Omental fat pad (tissue), 3 donors: ENCODE measurements at regions not wholly inside any gene's neighbourhood (a gene's known extent, or its start where the extent isn't known, plus 50 kb on each side); places are given as distances from the start of the nearest gene placed in this dataset.

Experiments
- ATAC-seq: fragments of 150-250 bp; one replicate; pipeline ENCODE4 v1.9.1; 2016; ENCODE audit warnings: mild to moderate bottlenecking, moderate library complexity; ENCODE audit not compliant: low FRiP score
- DNase-seq: peaks from one replicate; pipeline ENCODE4 v3.0.0-alpha.2; 2019; ENCODE audit warnings: low spot score
- TF ChIP-seq, protein P1 (sequence below), 3 donors: fragments of 450-650 bp; IDR thresholded peaks; one replicate each; pipeline ENCODE4 v1.5.1; 2016 to 2017; ENCODE audit warnings: antibody characterized with exemption in 3 of 3, mild to moderate bottlenecking in 3 of 3, moderate library complexity in 2 of 3

DNA sequence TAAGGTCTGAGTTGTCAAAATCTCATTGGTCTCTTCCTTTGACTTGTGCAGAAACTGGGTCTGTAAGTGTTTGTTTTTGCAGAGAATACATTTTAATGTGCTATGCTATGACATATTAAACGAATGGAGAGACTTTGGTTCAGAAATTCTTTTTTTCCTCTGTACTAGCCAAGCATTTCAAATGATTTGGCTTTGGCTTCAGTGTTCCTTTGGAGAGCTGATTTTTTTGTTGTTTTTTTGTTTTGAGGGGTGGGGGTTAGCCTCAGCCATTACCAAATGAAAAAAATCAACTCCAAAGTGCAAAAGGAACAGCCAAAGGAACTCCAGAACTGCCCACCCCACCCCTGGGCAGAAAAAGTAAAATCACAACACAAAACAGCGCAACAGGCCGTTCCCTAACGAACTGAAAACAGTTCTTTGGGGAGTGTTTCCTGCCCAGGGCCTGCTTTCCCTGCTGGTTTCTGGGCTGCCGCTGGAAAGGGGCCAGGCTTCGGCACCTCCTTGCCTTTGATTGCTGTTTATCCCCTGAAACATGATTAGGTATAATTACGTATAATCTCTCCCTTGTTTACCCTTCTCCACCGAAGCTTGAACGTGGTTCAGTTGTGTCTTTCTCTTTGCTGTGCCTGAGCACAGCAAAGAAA is 57.6 kb upstream of the NEO1 start:
- no peak for ATAC-seq

DNA sequence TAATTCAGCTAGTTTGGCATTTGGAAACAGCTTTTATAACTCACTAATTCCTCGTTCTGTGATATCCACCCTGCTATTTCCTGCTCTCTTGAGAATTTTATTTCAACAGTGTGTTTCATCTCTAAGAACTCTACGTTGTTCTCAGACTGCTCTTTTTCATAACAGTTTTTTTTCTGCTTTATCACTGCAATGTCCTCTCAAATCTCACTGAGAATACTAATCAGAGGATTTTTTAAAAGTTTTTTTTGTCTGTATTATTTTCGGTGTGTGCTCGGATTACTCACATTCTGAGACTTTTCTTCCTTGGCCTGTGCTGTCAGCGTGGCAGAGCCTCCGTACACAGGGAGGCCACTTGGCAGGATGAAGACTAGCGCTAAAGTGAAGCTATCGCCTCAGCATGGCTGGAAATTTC is 59.4 kb upstream of the NEO1 start:
- TF ChIP-seq, protein P1, sequence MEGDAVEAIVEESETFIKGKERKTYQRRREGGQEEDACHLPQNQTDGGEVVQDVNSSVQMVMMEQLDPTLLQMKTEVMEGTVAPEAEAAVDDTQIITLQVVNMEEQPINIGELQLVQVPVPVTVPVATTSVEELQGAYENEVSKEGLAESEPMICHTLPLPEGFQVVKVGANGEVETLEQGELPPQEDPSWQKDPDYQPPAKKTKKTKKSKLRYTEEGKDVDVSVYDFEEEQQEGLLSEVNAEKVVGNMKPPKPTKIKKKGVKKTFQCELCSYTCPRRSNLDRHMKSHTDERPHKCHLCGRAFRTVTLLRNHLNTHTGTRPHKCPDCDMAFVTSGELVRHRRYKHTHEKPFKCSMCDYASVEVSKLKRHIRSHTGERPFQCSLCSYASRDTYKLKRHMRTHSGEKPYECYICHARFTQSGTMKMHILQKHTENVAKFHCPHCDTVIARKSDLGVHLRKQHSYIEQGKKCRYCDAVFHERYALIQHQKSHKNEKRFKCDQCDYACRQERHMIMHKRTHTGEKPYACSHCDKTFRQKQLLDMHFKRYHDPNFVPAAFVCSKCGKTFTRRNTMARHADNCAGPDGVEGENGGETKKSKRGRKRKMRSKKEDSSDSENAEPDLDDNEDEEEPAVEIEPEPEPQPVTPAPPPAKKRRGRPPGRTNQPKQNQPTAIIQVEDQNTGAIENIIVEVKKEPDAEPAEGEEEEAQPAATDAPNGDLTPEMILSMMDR (IDR thresholded peaks at IDR 0.05): no peak
- DNase-seq (no peak), ATAC-seq (no peak)

More for the DNA sequence above, 57.6 kb upstream of the NEO1 start:
- no peak for DNase-seq
- TF ChIP-seq, protein P1 (IDR thresholded peaks at IDR 0.05): no peak

DNA sequence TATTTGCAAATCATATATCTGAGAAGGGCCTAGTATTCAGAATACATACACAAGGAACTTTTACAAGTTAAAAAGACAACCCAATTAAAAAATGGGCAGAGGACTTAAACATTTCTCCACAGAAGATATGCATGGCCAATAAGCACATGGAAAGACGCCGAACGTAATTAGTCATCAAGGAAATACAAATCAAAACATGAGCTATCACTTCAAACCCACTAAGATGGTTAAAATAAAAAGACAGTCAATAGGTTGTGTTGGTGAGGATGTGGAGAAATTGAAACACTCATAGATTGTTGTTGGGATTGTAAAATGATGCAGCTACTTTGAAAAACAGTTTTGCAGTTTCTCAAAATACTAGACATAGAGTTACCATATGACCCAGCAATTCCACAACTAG is 61.2 kb upstream of the NEO1 start:
- DNase-seq: no peak
- no peak for ATAC-seq
- TF ChIP-seq, protein P1 (IDR thresholded peaks at IDR 0.05): no peak

GRCh38 chr15:72983801-72984545 is 68.3 kb upstream of the NEO1 start:
- TF ChIP-seq, protein P1 (IDR thresholded peaks at IDR 0.05): no peak
- ATAC-seq (no peak), DNase-seq (no peak)

DNA sequence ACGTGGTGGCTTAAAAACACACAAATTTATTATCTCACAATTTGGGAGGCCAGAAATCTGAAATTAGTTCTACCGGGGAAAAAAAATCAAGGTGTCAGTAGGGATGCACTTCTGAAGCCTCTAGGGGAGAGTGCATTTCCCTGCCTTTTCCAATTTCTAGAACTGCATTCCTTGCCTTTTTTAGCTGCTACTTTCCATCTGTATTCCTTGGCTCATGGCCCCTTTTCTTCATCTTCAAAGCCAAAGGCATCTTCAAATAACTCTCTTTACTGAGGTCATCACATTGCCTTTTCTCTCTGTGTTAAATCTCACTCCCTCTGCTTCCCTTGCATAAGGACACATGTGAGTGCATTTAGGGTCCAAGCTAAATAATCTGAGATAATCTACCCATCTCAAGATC is 69.5 kb upstream of the NEO1 start:
- ATAC-seq (no peak), DNase-seq (no peak)
- TF ChIP-seq, protein P1 (IDR thresholded peaks at IDR 0.05): no peak

- ATAC-seq: no peak
- TF ChIP-seq, protein P1 (IDR thresholded peaks at IDR 0.05): no peak
- no peak for DNase-seq
Measured at GRCh38 chr15:72980661-72981060, 71.6 kb upstream of the NEO1 start.

DNA sequence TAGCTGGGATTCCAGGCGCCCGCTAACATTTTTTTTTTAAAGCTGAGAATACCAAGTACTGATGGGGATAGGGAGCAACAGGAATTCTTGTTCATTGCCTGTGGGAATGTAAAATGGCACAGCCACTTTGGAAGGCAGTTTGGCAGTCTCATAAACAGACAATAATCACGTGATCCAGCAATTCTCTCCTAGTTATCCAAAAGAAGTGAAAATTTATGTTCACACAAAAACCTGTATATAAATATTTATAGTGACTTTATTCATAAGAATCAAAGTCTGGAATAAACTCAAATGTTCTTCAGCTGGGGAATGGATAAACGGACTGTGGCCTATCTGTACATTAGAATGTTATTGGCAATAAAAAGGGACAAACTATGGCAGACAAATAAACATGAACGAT is 72.5 kb upstream of the NEO1 start:
- ATAC-seq: no peak
- DNase-seq: no peak
- TF ChIP-seq, protein P1 (IDR thresholded peaks at IDR 0.05): no peak
